IMR-90 (cell line): ENCODE measurements at regions not wholly inside any gene's neighbourhood (a gene's known extent, or its start where the extent isn't known, plus 50 kb on each side); places are given as distances from the start of the nearest gene placed in this dataset.

Source experiments
- ATAC-seq: fragments of 200-7000 bp; cut with Tn5 transposase; 2 replicates; pipeline ENCODE4 v1.9.1; 2020; ENCODE audit warnings: low read depth, mild to moderate bottlenecking, moderate library complexity
- BruUV-seq: library from RNA; stranded (reverse); fragments of 400-500 nt; replicated peaks from 2 replicates; lab custom pipeline; 2021; lab: Mats Ljungman, UMichigan
- CTCF ChIA-PET: fragments of 300-600 bp; formaldehyde crosslinking; extraction: SDS; loops from one replicate; lab custom pipeline; 2021; ENCODE audit warnings: antibody characterized with exemption; lab: Yijun Ruan, JAX
- POLR2A ChIA-PET: fragments of 300-600 bp; sonication (Branson Sonifier 250); formaldehyde crosslinking; loops from one replicate; lab custom pipeline; 2022; ENCODE audit warnings: antibody characterized with exemption; ENCODE audit not compliant: unreplicated experiment; lab: Charles Lee
- DNase-seq: peaks from one replicate; pipeline ENCODE4 v3.0.0; 2013
- H2AFZ ChIP-seq: replicated peaks from 2 replicates; pipeline ENCODE3; 2013; ENCODE audit warnings: low read length, mild to moderate bottlenecking; ENCODE audit not compliant: poor library complexity
- H2AK5ac ChIP-seq: 2 replicates; pipeline ENCODE4 v1.6.1; 2013; ENCODE audit warnings: low read depth, low read length, inconsistent platforms
- H2AK9ac ChIP-seq: replicated peaks from 2 replicates; pipeline ENCODE3; 2013; ENCODE audit warnings: mild to moderate bottlenecking, low read depth, low read length, moderate library complexity; ENCODE audit not compliant: poor library complexity
- H2BK120ac ChIP-seq: 2 replicates; pipeline ENCODE4 v1.6.1; 2013; ENCODE audit warnings: low read depth, low read length, inconsistent platforms
- H2BK15ac ChIP-seq: 3 replicates; pipeline ENCODE4 v1.6.1; 2013; ENCODE audit warnings: low read depth, low read length, inconsistent platforms
- H2BK20ac ChIP-seq: 2 replicates; pipeline ENCODE4 v1.6.1; 2013; ENCODE audit warnings: low read depth, mild to moderate bottlenecking, inconsistent platforms, low read length, moderate library complexity
- H2BK5ac ChIP-seq: 2 replicates; pipeline ENCODE4 v1.6.1; 2013; ENCODE audit warnings: mild to moderate bottlenecking, low read depth, low read length, inconsistent platforms; ENCODE audit not compliant: poor library complexity, severe bottlenecking
- H3K14ac ChIP-seq: replicated peaks from 2 replicates; pipeline ENCODE4 v1.6.1; 2013; ENCODE audit warnings: low read depth, low read length, inconsistent platforms
- H3K18ac ChIP-seq: 2 replicates; pipeline ENCODE4 v1.6.1; 2013; ENCODE audit warnings: low read depth, low read length, control low read depth
- H3K23ac ChIP-seq: 2 replicates; pipeline ENCODE4 v1.6.1; 2013; ENCODE audit warnings: low read depth, low read length, inconsistent platforms
- H3K27ac ChIP-seq: 2 replicates; pipeline ENCODE4 v1.5.1; 2013; ENCODE audit warnings: mild to moderate bottlenecking, control low read depth, low read length; ENCODE audit not compliant: insufficient read depth
- H3K27me3 ChIP-seq: 2 replicates; pipeline ENCODE4 v1.6.1; 2013; ENCODE audit warnings: low read length; ENCODE audit not compliant: control insufficient read depth, insufficient read depth
- H3K36me3 ChIP-seq: 2 replicates; pipeline ENCODE4 v1.6.1; 2013; ENCODE audit warnings: low read length, mixed read lengths; ENCODE audit not compliant: control insufficient read depth, insufficient read depth
- H3K4ac ChIP-seq: 2 replicates; pipeline ENCODE4 v1.6.1; 2013; ENCODE audit warnings: low read depth, low read length, inconsistent platforms
- H3K4me1 ChIP-seq: 2 replicates; pipeline ENCODE4 v1.6.1; 2013; ENCODE audit warnings: low read length, mixed read lengths; ENCODE audit not compliant: control insufficient read depth, insufficient read depth
- H3K4me2 ChIP-seq: 2 replicates; pipeline ENCODE4 v1.6.1; 2013; ENCODE audit warnings: low read depth, mild to moderate bottlenecking, control low read depth, low read length, moderate library complexity
- H3K4me3 ChIP-seq: 2 replicates; pipeline ENCODE4 v1.5.1; 2013; ENCODE audit warnings: low read depth, mild to moderate bottlenecking, control low read depth, low read length, moderate library complexity; ENCODE audit not compliant: insufficient read depth
- H3K56ac ChIP-seq: 2 replicates; pipeline ENCODE4 v1.6.1; 2013; ENCODE audit warnings: low read length, inconsistent platforms; ENCODE audit not compliant: insufficient read depth; ENCODE audit errors: extremely low read depth
- H3K79me1 ChIP-seq, 2 experiments: 2 replicates each; pipeline ENCODE4 v1.6.1; 2013; ENCODE audit warnings: low read length in 2 of 2, inconsistent platforms in 1 of 2, low read depth in 1 of 2
- H3K9ac ChIP-seq: 2 replicates; pipeline ENCODE4 v1.6.1; 2013; ENCODE audit warnings: low read depth, low read length, control low read depth
- H3K9me1 ChIP-seq: 2 replicates; pipeline ENCODE4 v1.6.1; 2013; ENCODE audit warnings: low read length, inconsistent platforms; ENCODE audit not compliant: insufficient read depth
- H3K9me3 ChIP-seq: 2 replicates; pipeline ENCODE4 v1.6.1; 2013; ENCODE audit warnings: low read length; ENCODE audit not compliant: control insufficient read depth, insufficient read depth
- H4K20me1 ChIP-seq: 2 replicates; pipeline ENCODE4 v1.6.1; 2013; ENCODE audit warnings: low read length, inconsistent platforms; ENCODE audit not compliant: insufficient read depth
- H4K5ac ChIP-seq: 2 replicates; pipeline ENCODE4 v1.6.1; 2013; ENCODE audit warnings: mild to moderate bottlenecking, low read depth, low read length, control low read depth
- H4K8ac ChIP-seq, 2 experiments: 2 replicates each; pipeline ENCODE4 v1.6.1; 2013; ENCODE audit warnings: low read depth in 2 of 2, low read length in 2 of 2, control low read depth in 1 of 2, inconsistent platforms in 1 of 2
- H4K91ac ChIP-seq: 2 replicates; pipeline ENCODE4 v1.6.1; 2013; ENCODE audit warnings: low read depth, low read length, inconsistent platforms; ENCODE audit not compliant: insufficient read depth
- CEBPB ChIP-seq: IDR thresholded peaks from 2 replicates; pipeline ENCODE4 v1.6.1; 2012; ENCODE audit warnings: low read depth, low read length, improper control_type of control experiment
- MXI1 ChIP-seq: IDR thresholded peaks from 2 replicates; pipeline ENCODE4 v1.6.1; 2012; ENCODE audit warnings: low read depth, mild to moderate bottlenecking, low read length, moderate library complexity, borderline replicate concordance
- POLR2A ChIP-seq: IDR thresholded peaks from 2 replicates; pipeline ENCODE4 v1.6.1; 2012; ENCODE audit warnings: mild to moderate bottlenecking, low read depth, low read length
- RFX5 ChIP-seq: IDR thresholded peaks from 2 replicates; pipeline ENCODE4 v1.8.0; 2012; ENCODE audit warnings: low read depth, mild to moderate bottlenecking, low read length, moderate library complexity
- SMC3 ChIP-seq: fragments of 150-350 bp; IDR thresholded peaks from 2 replicates; pipeline ENCODE4 v1.6.1; 2016; ENCODE audit warnings: low read depth, mild to moderate bottlenecking, antibody characterized with exemption, low read length, moderate library complexity
- USF2 ChIP-seq: fragments of 150-350 bp; IDR thresholded peaks from 2 replicates; pipeline ENCODE4 v1.6.1; 2017; ENCODE audit warnings: mild to moderate bottlenecking, antibody characterized with exemption, low read length, low read depth
- WGBS, 2 experiments: methylation state at CpG; one replicate each; pipeline versions ENCODE4 v1.1.5 to v1.1.7; 2013; ENCODE audit warnings: missing lambda C conversion rate in 2 of 2; ENCODE audit not compliant: insufficient read length in 1 of 2; ENCODE audit errors: extremely low coverage in 2 of 2; 5-methylcytosine and 5-hydroxymethylcytosine counted together
- dilution Hi-C: fragments of 300-500 bp; cut with HindIII; formaldehyde crosslinking; loops from one replicate; pipeline ENCODE4 v1.14.3; 2018; ENCODE audit warnings: low sequenced_read_pairs; ENCODE audit not compliant: unreplicated experiment
- in situ Hi-C: fragments of 300-500 bp; cut with MboI; formaldehyde crosslinking; loops from 3 replicates; pipeline ENCODE4 v1.14.3; 2019; ENCODE audit warnings: low sequenced_read_pairs, inconsistent platforms, mixed read lengths
- intact Hi-C: fragments of 100-400 bp; cut with micrococcal nuclease; formaldehyde crosslinking; loops from 2 replicates; pipeline ENCODE4 v1.10.0; 2022

- Histone ChIP-seq H3K9me3 (no peaks in the 10 kb centered on the region), H3K36me3 (no peaks in the 10 kb centered on the region), H3K27me3 (no peaks in the 10 kb centered on the region), H4K91ac (no peak overlapping the region), H3K9me1 (peaks cover 6% of the 10 kb centered on the region; the same call in 1 of the 2 replicates), H3K18ac (no peak overlapping the region), H2BK120ac (no peak overlapping the region), H4K5ac (no peak overlapping the region), H2BK15ac (no peak overlapping the region), H2AK5ac (no peak overlapping the region), H3K27ac (peak overlapping the region; percentile 10; the same call in 1 of the 2 replicates), H2BK20ac (no peak overlapping the region), H2AK9ac (no peak overlapping the region), H2BK5ac (no peak overlapping the region), H3K9ac (no peak overlapping the region), H3K4me2 (no peak overlapping the region), H3K14ac (no peak overlapping the region), H3K56ac (no peak overlapping the region), H4K8ac (no peak overlapping the region), H3K23ac (no peak overlapping the region), H4K20me1 (no peaks in the 10 kb centered on the region; the same call in 1 of the 2 replicates), H3K4ac (0 out of 2 replicates have a peak overlapping the region, but pooled peaks have one; percentile 11), H2AFZ (peak overlapping the region; percentile 14), H3K79me1 (peaks cover 7 to 15% of the 10 kb centered on the region in 2 experiments; a peak in 3 of 4 replicates), H3K4me3 (no peak overlapping the region), H3K4me1 (peaks cover 6% of the 10 kb centered on the region)
- ChIA-PET POLR2A (interaction anchor here (0.7 kb wide), 1 partner anchor 1697 kb away, joined by 4 read pairs; no protein-coding TSS in a partner anchor), CTCF (interaction anchor here (0.6 kb wide), 1 partner anchor 114 kb away, joined by 3 read pairs; no protein-coding TSS in a partner anchor)
- intact Hi-C loops (no loop called here), dilution Hi-C loops (no loop called here), in situ Hi-C loops (no loop called here)
- TF ChIP-seq CEBPB (peak; percentile 14; the same call in 1 of the 2 replicates), RFX5 (no peak), USF2 (no peak), POLR2A (no peak), SMC3 (no peak), MXI1 (no peak)
- ATAC-seq = peak; percentile 54
- peak; percentile 28 for DNase-seq
- 57% methylated on average over 2 of the region's 3 CpGs; no CpG with 5 or more reads in 1 of the 2 experiments for WGBS, 2 experiments
- BruUV-seq = no TSS peak
Observed at GRCh38 chr1:184910691-184911091, 63.6 kb downstream of the NIBAN1 start.
